ACC112 (cell line): ENCODE measurements at regions not wholly inside any gene's neighbourhood (a gene's known extent, or its start where the extent isn't known, plus 50 kb on each side); places are given as distances from the start of the nearest gene placed in this dataset.

Experiments used
- H2AFZ ChIP-seq: fragments of 200-600 bp; sonication (generic); one replicate; pipeline ENCODE4 v1.6.0; 2017; ENCODE audit warnings: antibody characterized with exemption, low read length; ENCODE audit not compliant: unreplicated experiment
- H3K27ac ChIP-seq: fragments of 200-600 bp; sonication (generic); 2 replicates; pipeline ENCODE4 v1.5.1; 2014; ENCODE audit warnings: low read depth, mild to moderate bottlenecking, antibody characterized with exemption, low read length, moderate library complexity
- H3K27me3 ChIP-seq: fragments of 200-600 bp; sonication (generic); 2 replicates; pipeline ENCODE4 v1.6.1; 2014; ENCODE audit warnings: mild to moderate bottlenecking, antibody characterized with exemption, low read length, moderate library complexity, mixed read lengths; ENCODE audit not compliant: insufficient read depth
- H3K36me3 ChIP-seq: fragments of 200-600 bp; sonication (generic); 2 replicates; pipeline ENCODE4 v1.6.1; 2016; ENCODE audit warnings: mild to moderate bottlenecking, antibody characterized with exemption, low read length, moderate library complexity, mixed read lengths; ENCODE audit not compliant: insufficient read depth
- H3K4me1 ChIP-seq: fragments of 200-600 bp; sonication (generic); one replicate; pipeline ENCODE4 v1.6.1; 2016; ENCODE audit warnings: low read length, mixed read lengths; ENCODE audit not compliant: insufficient read depth, unreplicated experiment, control insufficient read depth
- H3K4me3 ChIP-seq: fragments of 200-600 bp; sonication (generic); 2 replicates; pipeline ENCODE4 v1.5.1; 2014; ENCODE audit warnings: mild to moderate bottlenecking, low read depth, low read length
- H3K79me2 ChIP-seq: fragments of 200-600 bp; sonication (generic); one replicate; pipeline ENCODE4 v1.6.0; 2016; ENCODE audit warnings: low read length; ENCODE audit not compliant: control insufficient read depth, unreplicated experiment, insufficient read depth

DNA sequence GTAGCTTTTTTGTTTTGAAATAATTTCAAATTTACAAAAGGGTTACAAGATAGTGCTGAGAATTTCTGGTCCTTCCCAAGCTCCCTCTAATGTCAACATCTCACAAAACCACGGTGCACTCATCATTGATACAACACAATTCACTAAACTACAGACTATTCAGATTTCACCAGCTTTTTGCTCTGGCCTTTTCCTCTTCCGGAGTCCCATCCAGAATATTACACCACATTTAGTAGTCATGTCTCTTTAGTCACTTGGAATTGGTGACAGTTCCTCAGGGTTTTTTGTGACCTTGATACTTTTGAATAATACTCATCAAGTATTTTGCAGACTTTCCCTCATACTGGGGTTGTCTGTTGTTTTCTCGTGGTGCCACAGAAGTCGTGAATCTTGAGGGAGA is 484.0 kb downstream of the GADD45G start:
- Histone ChIP-seq H3K79me2 (no peaks in the 10 kb centered on the region), H2AFZ (no peak overlapping the region), H3K36me3 (no peaks in the 10 kb centered on the region), H3K4me1 (no peaks in the 10 kb centered on the region), H3K27me3 (no peaks in the 10 kb centered on the region), H3K4me3 (no peak overlapping the region), H3K27ac (no peak overlapping the region)

DNA sequence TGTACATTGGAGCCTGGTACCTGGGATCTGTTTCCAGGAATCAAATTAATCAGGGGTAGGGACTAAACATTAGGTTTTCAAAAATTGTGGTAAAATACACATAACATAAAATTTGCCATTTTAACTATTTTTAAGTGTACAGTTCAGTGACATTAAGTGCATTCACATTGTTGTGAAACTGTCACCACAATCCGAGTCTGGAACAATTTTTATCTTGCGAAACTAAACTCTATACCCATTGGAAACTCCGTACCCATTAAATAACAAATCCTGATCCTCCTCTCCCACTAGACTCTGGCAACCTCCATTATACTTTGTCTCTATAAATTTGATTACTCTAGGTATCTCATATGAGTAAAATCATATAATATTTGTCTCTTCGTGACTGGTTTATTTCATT is 486.2 kb downstream of the GADD45G start:
- Histone ChIP-seq H3K4me1 (no peaks in the 10 kb centered on the region), H3K27me3 (no peaks in the 10 kb centered on the region), H3K27ac (no peak overlapping the region), H3K4me3 (no peak overlapping the region), H2AFZ (no peak overlapping the region), H3K79me2 (no peaks in the 10 kb centered on the region), H3K36me3 (no peaks in the 10 kb centered on the region)

DNA sequence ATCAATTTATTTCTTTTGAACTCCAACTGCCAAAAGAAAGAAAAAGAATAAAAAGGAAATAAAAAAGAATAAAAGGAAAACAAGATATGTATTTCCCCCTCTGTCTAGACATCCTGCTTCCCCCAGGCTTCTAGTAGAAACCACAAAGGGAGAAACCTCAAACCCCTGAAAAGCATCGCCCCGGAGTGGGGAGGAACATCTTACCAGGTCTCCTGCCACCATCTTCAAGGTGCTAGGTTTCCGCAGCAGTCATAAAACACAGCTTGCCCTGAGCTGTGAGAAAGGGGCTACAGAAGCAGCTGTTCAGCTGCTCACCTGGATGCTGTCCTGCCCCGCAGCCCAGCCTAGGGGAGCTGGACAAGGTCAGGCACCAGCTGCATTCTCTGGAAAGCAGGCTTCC is 487.7 kb downstream of the GADD45G start:
- H2AFZ ChIP-seq = no peak overlapping the region
- H3K27me3 ChIP-seq = no peaks in the 10 kb centered on the region
- no peak overlapping the region for H3K27ac ChIP-seq
- no peaks in the 10 kb centered on the region for H3K4me1 ChIP-seq
- H3K36me3 ChIP-seq = no peaks in the 10 kb centered on the region
- no peak overlapping the region for H3K4me3 ChIP-seq
- no peaks in the 10 kb centered on the region for H3K79me2 ChIP-seq

DNA sequence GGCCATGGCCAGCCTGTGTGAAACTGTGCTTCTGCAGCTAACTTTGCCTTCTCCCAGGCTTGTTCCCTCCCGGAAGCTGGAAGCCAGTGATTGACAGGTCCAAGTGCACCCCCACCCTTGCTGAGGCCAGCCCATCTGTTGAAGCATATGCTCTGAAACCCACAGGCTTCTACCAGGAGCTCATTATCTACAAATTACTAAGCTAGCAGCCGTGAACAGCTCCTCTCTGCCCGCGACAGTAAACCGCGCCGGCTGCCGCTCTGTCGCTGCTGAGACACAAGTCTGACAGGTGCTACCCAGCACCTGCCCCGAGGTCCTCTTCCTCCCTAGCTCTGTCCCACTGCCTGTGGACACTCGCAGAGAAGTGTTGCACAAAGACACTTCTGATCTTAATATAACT is 490.9 kb downstream of the GADD45G start:
- H3K27me3 ChIP-seq = no peaks in the 10 kb centered on the region
- H3K4me1 ChIP-seq = no peaks in the 10 kb centered on the region
- no peak overlapping the region for H2AFZ ChIP-seq
- no peaks in the 10 kb centered on the region for H3K79me2 ChIP-seq
- H3K36me3 ChIP-seq = no peaks in the 10 kb centered on the region
- no peak overlapping the region for H3K27ac ChIP-seq
- H3K4me3 ChIP-seq = no peak overlapping the region

DNA sequence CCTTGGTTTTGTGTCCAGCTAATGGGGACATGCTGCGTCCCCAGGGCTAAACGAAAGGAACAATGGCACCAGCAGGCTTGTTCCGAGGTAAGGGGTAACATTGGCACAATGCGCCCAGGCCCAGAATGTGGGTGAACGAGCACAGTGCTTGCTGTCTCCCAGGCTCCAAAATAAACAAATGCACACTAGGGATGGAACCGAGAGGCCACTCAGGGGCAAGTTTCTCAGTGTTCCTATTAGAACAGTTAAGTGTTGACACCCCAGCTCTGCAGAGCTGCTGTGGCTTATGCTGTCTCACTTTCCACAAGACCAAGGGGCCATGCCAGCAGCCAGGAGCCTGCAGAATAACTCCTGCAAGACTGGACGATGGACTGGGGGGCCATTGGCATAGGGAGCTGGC is 492.4 kb downstream of the GADD45G start:
- H3K27ac ChIP-seq = no peak overlapping the region
- H3K36me3 ChIP-seq = no peaks in the 10 kb centered on the region
- H3K79me2 ChIP-seq = no peaks in the 10 kb centered on the region
- no peaks in the 10 kb centered on the region for H3K27me3 ChIP-seq
- H3K4me1 ChIP-seq = no peaks in the 10 kb centered on the region
- no peak overlapping the region for H3K4me3 ChIP-seq
- no peak overlapping the region for H2AFZ ChIP-seq

DNA sequence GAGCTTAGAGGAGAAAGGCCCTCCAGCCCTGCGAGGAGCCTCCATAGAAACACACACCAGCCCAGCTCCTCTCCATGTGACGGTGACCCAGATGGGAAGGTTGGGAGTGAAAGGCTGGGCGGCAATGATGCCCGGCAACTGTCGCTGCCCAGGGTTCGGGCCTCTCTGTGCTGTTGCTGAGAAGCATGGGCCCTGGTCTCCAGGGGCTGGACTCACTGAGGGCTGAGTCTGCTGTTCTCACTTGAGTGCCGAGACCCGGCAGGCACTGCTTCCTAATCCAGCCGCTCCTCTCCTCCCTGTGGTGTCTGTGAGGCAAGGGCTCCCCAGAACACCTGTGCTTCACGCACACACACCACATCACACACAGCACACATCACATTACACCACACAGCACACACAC is 493.6 kb downstream of the GADD45G start:
- Histone ChIP-seq H3K4me3 (no peak overlapping the region), H3K79me2 (no peaks in the 10 kb centered on the region), H3K27ac (no peak overlapping the region), H2AFZ (no peak overlapping the region), H3K4me1 (no peaks in the 10 kb centered on the region), H3K27me3 (no peaks in the 10 kb centered on the region), H3K36me3 (no peaks in the 10 kb centered on the region)

DNA sequence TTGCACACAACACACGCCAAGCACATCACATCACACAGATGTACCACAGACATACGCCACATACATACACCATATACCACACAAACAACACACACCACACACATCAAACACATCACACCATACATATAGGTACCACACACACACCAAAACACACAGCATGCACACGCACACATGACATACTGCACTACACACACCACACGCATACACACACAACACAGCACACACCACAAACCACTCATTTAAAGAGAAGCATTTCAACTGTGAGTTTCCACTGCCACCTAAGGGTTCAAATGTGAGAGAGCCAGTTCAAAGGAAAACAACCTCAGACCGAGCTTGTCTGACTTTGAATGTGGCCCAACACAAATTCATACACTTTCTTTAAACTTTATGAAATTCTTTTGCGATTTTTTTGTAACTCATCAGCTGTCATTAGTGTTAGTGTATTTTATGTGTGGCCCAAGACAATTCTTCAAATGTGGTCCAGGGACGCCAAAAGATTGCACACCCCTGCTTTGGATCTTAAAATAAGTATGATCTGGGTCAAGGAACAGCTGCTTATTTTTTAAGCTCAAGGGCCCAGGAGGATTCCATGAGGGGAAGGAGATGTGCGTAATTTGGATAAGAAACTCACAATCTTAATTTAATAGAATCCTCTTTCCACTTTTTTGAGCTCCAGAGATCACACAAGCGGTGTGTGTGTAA is 494.6 kb downstream of the GADD45G start:
- H3K4me1 ChIP-seq = no peaks in the 10 kb centered on the region
- H3K36me3 ChIP-seq = no peaks in the 10 kb centered on the region
- H3K27me3 ChIP-seq = no peaks in the 10 kb centered on the region
- H3K79me2 ChIP-seq = no peaks in the 10 kb centered on the region
- H2AFZ ChIP-seq = no peak overlapping the region
- H3K27ac ChIP-seq = no peak overlapping the region
- H3K4me3 ChIP-seq = no peak overlapping the region

DNA sequence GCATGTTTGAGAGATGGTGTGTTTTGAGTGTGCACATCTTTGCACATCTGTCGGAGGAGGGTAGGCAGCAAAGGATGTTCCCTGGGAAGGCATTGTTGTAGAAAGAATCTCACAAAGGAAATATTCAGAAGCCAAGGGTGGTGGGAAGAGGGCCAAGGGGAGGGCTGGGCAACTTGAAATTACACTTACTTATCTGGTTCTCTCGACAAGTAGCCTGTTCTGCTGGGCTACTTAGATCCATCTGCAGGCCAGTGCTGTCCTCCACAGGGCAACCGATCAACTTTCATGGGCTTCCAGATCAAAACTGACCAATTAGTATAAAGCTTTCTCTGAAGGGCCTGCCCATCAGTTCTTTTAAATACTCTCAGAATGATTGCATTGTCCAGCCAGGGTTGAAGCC is 495.2 kb downstream of the GADD45G start:
- Histone ChIP-seq H3K27ac (no peak overlapping the region), H3K79me2 (no peaks in the 10 kb centered on the region), H3K4me3 (no peak overlapping the region), H3K36me3 (no peaks in the 10 kb centered on the region), H2AFZ (no peak overlapping the region), H3K27me3 (no peaks in the 10 kb centered on the region), H3K4me1 (no peaks in the 10 kb centered on the region)

DNA sequence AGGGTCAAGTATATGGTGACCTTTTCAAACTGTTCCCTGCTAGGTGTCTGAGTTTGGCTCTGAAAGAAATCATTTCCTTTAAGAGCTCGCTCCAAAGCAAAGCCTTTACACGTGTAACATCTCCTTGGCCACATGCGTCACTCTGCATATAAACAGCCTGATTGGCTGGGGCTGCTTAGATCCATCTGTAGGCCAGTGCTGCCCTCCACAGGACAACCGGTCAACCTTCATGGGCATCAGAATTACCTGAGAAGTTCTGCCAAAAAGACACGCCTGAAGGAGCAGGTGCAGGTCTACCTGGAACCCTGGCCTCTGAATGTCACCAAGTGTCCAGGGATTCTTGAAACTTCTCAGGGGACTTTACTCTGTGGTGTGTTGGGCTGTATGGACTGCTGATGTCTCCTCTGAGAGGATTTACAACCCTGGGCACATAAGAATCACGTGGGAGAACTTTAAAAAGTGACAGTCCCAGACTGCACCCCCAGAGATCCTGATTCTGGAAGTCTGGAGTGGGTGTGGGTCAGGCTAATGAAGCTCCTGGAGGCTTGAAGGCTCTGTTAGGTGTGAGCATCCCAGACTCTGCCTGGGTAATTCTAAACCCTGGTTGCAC is 497.6 kb downstream of the GADD45G start:
- no peak overlapping the region for H2AFZ ChIP-seq
- H3K4me3 ChIP-seq = no peak overlapping the region
- H3K27me3 ChIP-seq = no peaks in the 10 kb centered on the region
- no peaks in the 10 kb centered on the region for H3K4me1 ChIP-seq
- no peak overlapping the region for H3K27ac ChIP-seq
- no peaks in the 10 kb centered on the region for H3K79me2 ChIP-seq
- H3K36me3 ChIP-seq = no peaks in the 10 kb centered on the region

DNA sequence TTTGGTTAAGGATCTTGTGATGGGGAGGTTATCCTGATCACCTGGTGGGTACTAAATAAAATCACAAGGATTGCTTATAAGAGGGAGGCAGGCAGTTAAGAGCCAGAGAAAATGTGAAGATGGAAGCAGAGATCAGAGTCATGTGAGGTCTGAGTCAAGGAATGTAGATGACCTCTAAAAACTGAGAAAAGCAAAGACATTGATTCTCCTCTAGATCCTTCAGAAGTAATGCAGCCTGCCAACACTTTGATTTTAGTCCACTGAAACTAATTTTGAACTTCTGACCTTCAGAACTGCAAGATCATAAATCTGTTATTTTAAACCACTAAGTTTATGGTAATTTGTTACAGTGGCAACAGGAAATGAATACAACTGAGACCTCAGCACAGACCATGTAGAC is 499.0 kb downstream of the GADD45G start:
- Histone ChIP-seq H3K27me3 (no peaks in the 10 kb centered on the region), H3K4me1 (no peaks in the 10 kb centered on the region), H2AFZ (no peak overlapping the region), H3K4me3 (no peak overlapping the region), H3K27ac (no peak overlapping the region), H3K79me2 (no peaks in the 10 kb centered on the region), H3K36me3 (no peaks in the 10 kb centered on the region)

DNA sequence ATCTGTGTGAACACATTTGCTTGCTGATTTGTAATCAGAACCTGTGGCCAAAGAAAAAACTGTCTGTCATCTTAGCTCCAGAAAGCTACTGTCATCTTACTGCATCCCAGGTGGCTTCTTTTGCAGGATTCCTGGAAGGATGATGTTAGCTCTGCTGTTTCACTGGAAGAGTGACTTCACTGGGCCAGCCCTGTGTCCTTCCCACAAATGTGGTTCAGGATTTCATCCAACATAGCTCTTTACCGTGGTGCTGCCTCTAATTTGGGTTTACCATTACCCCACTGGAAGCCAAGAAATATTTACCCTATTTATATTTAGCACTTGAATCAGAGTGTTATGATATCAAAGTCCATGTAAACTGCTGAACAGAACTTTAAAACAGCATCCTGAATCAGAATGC is 501.0 kb downstream of the GADD45G start:
- H2AFZ ChIP-seq = no peak overlapping the region
- H3K36me3 ChIP-seq = no peaks in the 10 kb centered on the region

More for the DNA sequence above, 501.0 kb downstream of the GADD45G start:
- Histone ChIP-seq H3K4me1 (no peaks in the 10 kb centered on the region), H3K27ac (no peak overlapping the region), H3K4me3 (no peak overlapping the region), H3K27me3 (no peaks in the 10 kb centered on the region), H3K79me2 (no peaks in the 10 kb centered on the region)
